ENCODE measurements at regions not wholly inside any gene's neighbourhood (a gene's known extent, or its start where the extent isn't known, plus 50 kb on each side); places are given as distances from the start of the nearest gene placed in this dataset.

- TF ChIP-seq CTCF (IDR thresholded peaks at IDR 0.05): no peak
- WGBS, 3 donors: 48 to 50% (median 48%) methylated on average over 21 of the region's 21 CpGs
- peaks cover 0 to 7% (median 3%) of the 10 kb centered on the region in 3 donors for H3K27me3 ChIP-seq (ENCODE audit: insufficient read depth in 3 of 3, low read length in 2 of 3)
- H3K4me1 ChIP-seq: no peaks in the 10 kb centered on the region
- H3K36me3 ChIP-seq (ENCODE audit: insufficient read depth in 1 of 2, low read depth in 1 of 2): no peaks in the 10 kb centered on the region
- no peak for ATAC-seq
- H3K4me3 ChIP-seq: no peak overlapping the region
- H3K27ac ChIP-seq: no peak overlapping the region
- H3K9me3 ChIP-seq: no peaks in the 10 kb centered on the region
- DNase-seq: no peak
- intact Hi-C loops (cut with DNase I): no loop called here
Observed at GRCh38 chr20:40806929-40807820, 118.1 kb upstream of the MAFB start.

- intact Hi-C loops (cut with DNase I): no loop called here
- no peak overlapping the region for H3K27ac ChIP-seq
- no peaks in the 10 kb centered on the region for H3K4me1 ChIP-seq
- H3K27me3 ChIP-seq (ENCODE audit: insufficient read depth in 3 of 3, low read length in 2 of 3): peaks cover 0 to 7% (median 3%) of the 10 kb centered on the region in 3 donors
- no peaks in the 10 kb centered on the region for H3K9me3 ChIP-seq
- 61 to 74% (median 63%) methylated on average over 2 of the region's 2 CpGs for WGBS, 3 donors
- no peak for ATAC-seq
- no peak for DNase-seq
- TF ChIP-seq CTCF (IDR thresholded peaks at IDR 0.05): no peak
- H3K4me3 ChIP-seq: no peak overlapping the region
- no peaks in the 10 kb centered on the region for H3K36me3 ChIP-seq (ENCODE audit: insufficient read depth in 1 of 2, low read depth in 1 of 2)
Observed at GRCh38 chr20:40807821-40808170, 118.8 kb upstream of the MAFB start.

GRCh38 chr20:40808936-40809335 lies 119.9 kb upstream of the MAFB start:
- H3K36me3 ChIP-seq (ENCODE audit: insufficient read depth in 1 of 2, low read depth in 1 of 2): no peaks in the 10 kb centered on the region
- peaks cover 0 to 7% (median 3%) of the 10 kb centered on the region in 3 donors for H3K27me3 ChIP-seq (ENCODE audit: insufficient read depth in 3 of 3, low read length in 2 of 3)
- no peaks in the 10 kb centered on the region for H3K4me1 ChIP-seq
- no peak overlapping the region for H3K4me3 ChIP-seq
- intact Hi-C loops (cut with DNase I): no loop called here
- WGBS, 3 donors: 64 to 73% (median 72%) methylated on average over 6 of the region's 6 CpGs
- no peak for TF ChIP-seq CTCF (IDR thresholded peaks at IDR 0.05)
- ATAC-seq (no peak), DNase-seq (no peak)
- no peaks in the 10 kb centered on the region for H3K9me3 ChIP-seq
- H3K27ac ChIP-seq: no peak overlapping the region

- 74 to 84% (median 79%) methylated on average over 5 of the region's 5 CpGs for WGBS, 3 donors
- Histone ChIP-seq H3K4me1 (no peaks in the 10 kb centered on the region), H3K9me3 (no peaks in the 10 kb centered on the region), H3K36me3 (ENCODE audit: insufficient read depth in 1 of 2, low read depth in 1 of 2) (no peaks in the 10 kb centered on the region), H3K27ac (no peak overlapping the region), H3K4me3 (no peak overlapping the region), H3K27me3 (ENCODE audit: insufficient read depth in 3 of 3, low read length in 2 of 3) (peaks cover 0 to 7% (median 3%) of the 10 kb centered on the region in 3 donors)
- TF ChIP-seq CTCF (IDR thresholded peaks at IDR 0.05): no peak
- intact Hi-C loops (cut with DNase I): no loop called here
- no peak for DNase-seq
- ATAC-seq: no peak
Observed at GRCh38 chr20:40809361-40809760, 120.3 kb upstream of the MAFB start.
